ENCODE measurements at regions not wholly inside any gene's neighbourhood (a gene's known extent, or its start where the extent isn't known, plus 50 kb on each side); places are given as distances from the start of the nearest gene placed in this dataset.

DNA sequence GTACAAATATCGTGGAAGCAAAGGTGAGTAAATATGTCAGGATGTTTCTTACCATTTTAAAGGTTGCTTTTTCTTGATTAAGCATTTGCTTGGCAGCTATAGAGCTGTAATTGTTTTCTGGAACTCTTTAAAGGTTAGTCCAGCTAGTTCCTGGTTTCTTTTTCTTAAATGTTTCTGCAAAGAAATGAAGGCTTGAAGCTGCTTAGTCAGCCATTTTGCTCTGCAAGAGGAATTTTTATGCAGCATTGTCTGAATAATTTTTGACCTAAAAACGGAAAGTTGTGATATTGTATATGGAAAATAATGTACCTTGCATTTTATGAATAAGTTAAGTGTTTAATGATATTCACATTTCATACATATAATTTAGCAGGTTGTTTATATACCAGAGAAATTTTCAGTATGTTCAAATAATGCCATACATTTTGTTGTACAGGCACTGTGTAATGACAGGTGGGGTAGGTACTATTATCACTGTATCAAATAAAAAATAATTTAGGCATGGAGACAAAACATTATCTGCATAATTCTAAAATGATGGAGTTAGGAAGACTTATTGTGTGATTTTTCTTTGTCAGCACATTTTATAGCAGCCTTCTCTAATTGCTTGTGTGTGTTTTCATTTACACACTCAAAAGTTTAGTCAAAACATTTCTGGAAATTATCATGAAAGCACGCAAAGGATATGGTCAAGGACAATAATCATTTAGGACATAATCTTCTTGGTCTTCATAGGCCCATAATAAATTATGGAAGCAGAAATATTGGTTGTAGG, 624.4 kb downstream of the NCAM2 start:
- TF ChIP-seq EZH2 (IDR thresholded peaks at IDR 0.05; ENCODE audit: low read depth): no peak
- TF ChIP-seq, protein P1, sequence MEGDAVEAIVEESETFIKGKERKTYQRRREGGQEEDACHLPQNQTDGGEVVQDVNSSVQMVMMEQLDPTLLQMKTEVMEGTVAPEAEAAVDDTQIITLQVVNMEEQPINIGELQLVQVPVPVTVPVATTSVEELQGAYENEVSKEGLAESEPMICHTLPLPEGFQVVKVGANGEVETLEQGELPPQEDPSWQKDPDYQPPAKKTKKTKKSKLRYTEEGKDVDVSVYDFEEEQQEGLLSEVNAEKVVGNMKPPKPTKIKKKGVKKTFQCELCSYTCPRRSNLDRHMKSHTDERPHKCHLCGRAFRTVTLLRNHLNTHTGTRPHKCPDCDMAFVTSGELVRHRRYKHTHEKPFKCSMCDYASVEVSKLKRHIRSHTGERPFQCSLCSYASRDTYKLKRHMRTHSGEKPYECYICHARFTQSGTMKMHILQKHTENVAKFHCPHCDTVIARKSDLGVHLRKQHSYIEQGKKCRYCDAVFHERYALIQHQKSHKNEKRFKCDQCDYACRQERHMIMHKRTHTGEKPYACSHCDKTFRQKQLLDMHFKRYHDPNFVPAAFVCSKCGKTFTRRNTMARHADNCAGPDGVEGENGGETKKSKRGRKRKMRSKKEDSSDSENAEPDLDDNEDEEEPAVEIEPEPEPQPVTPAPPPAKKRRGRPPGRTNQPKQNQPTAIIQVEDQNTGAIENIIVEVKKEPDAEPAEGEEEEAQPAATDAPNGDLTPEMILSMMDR (conservative IDR thresholded peaks at IDR 0.05): no peak
- Histone ChIP-seq H3K4me3 (no peak overlapping the region), H3K4me2 (no peak overlapping the region), H3F3A (ENCODE audit: insufficient read depth, low read depth) (no peaks in the 10 kb centered on the region), H3K4me1 (replicated peaks; ENCODE audit: insufficient read depth) (no peaks in the 10 kb centered on the region), H3K9me3 (ENCODE audit: insufficient read depth, low read depth) (no peaks in the 10 kb centered on the region), H3K9me2 (ENCODE audit: insufficient read depth) (no peaks in the 10 kb centered on the region), H3K27me3 (ENCODE audit: insufficient read depth, low read depth) (no peaks in the 10 kb centered on the region), H3K79me2 (ENCODE audit: low read depth) (no peaks in the 10 kb centered on the region), H3K27ac (no peak overlapping the region), H4K20me1 (ENCODE audit: insufficient read depth) (no peaks in the 10 kb centered on the region), H2AFZ (no peak overlapping the region), H3K36me3 (ENCODE audit: low read depth) (no peaks in the 10 kb centered on the region)
- intact Hi-C loops (cut with micrococcal nuclease; ENCODE audit: unreplicated experiment): no loop called here
- CTCF ChIA-PET: no interaction called here
- DNase-seq: no peak
- POLR2A ChIA-PET (ENCODE audit: unreplicated experiment): no interaction called here
- no TSS peak for BruUV-seq (replicated peaks)

DNA sequence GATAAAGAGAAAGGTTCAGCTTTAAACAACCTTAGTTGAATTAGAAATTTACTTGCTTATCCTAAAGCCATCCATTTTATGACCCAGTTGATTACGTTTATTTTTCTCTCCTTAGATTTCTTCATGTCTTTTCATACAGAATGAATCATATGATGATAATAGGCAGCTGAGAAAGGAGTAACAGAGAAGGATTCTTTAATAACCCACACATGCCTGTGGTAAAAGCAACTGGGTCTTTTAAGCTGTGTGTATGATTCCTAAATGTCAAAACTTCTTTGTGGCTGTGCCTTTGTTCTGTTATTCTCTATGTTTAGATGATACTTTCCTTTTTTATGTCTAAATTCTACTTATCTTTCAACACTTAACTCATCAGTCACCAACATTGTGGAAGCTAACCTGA, 626.5 kb downstream of the NCAM2 start:
- Histone ChIP-seq H2AFZ (no peak overlapping the region), H3K4me3 (no peak overlapping the region), H3F3A (ENCODE audit: insufficient read depth, low read depth) (no peaks in the 10 kb centered on the region), H3K4me2 (no peak overlapping the region), H3K36me3 (ENCODE audit: low read depth) (no peaks in the 10 kb centered on the region), H3K9me2 (ENCODE audit: insufficient read depth) (no peaks in the 10 kb centered on the region), H3K4me1 (replicated peaks; ENCODE audit: insufficient read depth) (no peaks in the 10 kb centered on the region), H3K79me2 (ENCODE audit: low read depth) (no peaks in the 10 kb centered on the region), H3K27ac (no peak overlapping the region), H3K9me3 (ENCODE audit: insufficient read depth, low read depth) (no peaks in the 10 kb centered on the region), H4K20me1 (ENCODE audit: insufficient read depth) (no peaks in the 10 kb centered on the region), H3K27me3 (ENCODE audit: insufficient read depth, low read depth) (no peaks in the 10 kb centered on the region)
- BruUV-seq (replicated peaks): no TSS peak
- intact Hi-C loops (cut with micrococcal nuclease; ENCODE audit: unreplicated experiment): no loop called here
- DNase-seq: no peak
- ChIA-PET POLR2A (ENCODE audit: unreplicated experiment) (interaction anchor here (0.6 kb wide), 1 partner anchor 1113 kb away, joined by 7 read pairs; no protein-coding TSS in a partner anchor), CTCF (no interaction called here)
- TF ChIP-seq, protein P1 (conservative IDR thresholded peaks at IDR 0.05): no peak
- TF ChIP-seq EZH2 (IDR thresholded peaks at IDR 0.05; ENCODE audit: low read depth): no peak

DNA sequence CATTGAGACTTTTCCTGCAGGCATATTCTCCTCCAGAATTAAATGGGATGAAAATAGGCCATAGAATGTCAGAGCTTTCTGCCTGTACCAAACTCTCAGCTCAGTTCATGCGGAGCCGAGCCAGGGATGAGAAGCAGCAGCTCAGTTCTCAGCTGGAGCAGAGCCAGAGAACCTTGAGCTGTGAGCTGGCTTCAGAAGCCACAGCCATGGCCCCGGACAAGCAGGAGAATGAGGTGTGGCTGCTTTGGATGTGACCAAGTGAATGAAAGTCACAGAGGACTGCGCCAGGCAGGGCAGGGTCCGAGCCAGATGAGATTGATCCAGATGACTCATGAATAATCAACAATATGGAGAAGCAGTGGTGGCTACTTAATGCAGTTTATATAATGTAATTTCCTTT, 633.8 kb downstream of the NCAM2 start:
- POLR2A ChIA-PET (ENCODE audit: unreplicated experiment): no interaction called here
- H3K4me1 ChIP-seq (replicated peaks; ENCODE audit: insufficient read depth): no peaks in the 10 kb centered on the region

More for the DNA sequence above, 633.8 kb downstream of the NCAM2 start:
- Histone ChIP-seq H3K4me2 (no peak overlapping the region), H3K79me2 (ENCODE audit: low read depth) (no peaks in the 10 kb centered on the region), H3F3A (ENCODE audit: insufficient read depth, low read depth) (no peaks in the 10 kb centered on the region), H4K20me1 (ENCODE audit: insufficient read depth) (no peaks in the 10 kb centered on the region), H2AFZ (no peak overlapping the region), H3K36me3 (ENCODE audit: low read depth) (no peaks in the 10 kb centered on the region), H3K9me3 (ENCODE audit: insufficient read depth, low read depth) (no peaks in the 10 kb centered on the region), H3K27ac (no peak overlapping the region), H3K4me3 (no peak overlapping the region), H3K9me2 (ENCODE audit: insufficient read depth) (no peaks in the 10 kb centered on the region), H3K27me3 (ENCODE audit: insufficient read depth, low read depth) (no peaks in the 10 kb centered on the region)
- no peak for DNase-seq
- CTCF ChIA-PET: no interaction called here
- no TSS peak for BruUV-seq (replicated peaks)
- intact Hi-C loops (cut with micrococcal nuclease; ENCODE audit: unreplicated experiment): no loop called here
- no peak for TF ChIP-seq EZH2 (IDR thresholded peaks at IDR 0.05; ENCODE audit: low read depth)
- TF ChIP-seq, protein P1 (conservative IDR thresholded peaks at IDR 0.05): no peak
